ENCODE measurements at regions not wholly inside any gene's neighbourhood (a gene's known extent, or its start where the extent isn't known, plus 50 kb on each side); places are given as distances from the start of the nearest gene placed in this dataset.
"Not testable (repeated sequence)": the region's sequence is repeated elsewhere in the genome, so short reads cannot be mapped to it uniquely, and the experiment has no call there.

DNA sequence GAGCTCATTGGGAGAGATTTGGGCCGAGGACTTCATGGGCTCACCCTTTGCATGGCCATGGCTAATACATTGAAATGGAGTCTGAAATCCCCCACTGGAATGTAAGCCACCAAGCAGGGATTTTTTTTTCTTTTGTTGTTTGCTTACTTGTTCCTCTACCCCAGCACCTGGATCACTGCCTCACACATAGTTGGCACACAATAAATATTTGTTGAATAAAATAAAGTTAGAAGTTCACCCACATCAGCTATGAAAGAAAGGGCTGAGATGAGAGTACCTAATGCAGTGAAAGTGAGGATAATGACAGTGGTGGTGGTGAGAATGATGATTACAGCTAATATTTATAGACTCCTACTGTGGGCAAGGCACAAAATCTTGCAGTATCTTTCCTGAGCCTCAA is 98.1 kb upstream of the ANXA1 start:
- no peak for DNase-seq (ENCODE audit: low spot score)

DNA sequence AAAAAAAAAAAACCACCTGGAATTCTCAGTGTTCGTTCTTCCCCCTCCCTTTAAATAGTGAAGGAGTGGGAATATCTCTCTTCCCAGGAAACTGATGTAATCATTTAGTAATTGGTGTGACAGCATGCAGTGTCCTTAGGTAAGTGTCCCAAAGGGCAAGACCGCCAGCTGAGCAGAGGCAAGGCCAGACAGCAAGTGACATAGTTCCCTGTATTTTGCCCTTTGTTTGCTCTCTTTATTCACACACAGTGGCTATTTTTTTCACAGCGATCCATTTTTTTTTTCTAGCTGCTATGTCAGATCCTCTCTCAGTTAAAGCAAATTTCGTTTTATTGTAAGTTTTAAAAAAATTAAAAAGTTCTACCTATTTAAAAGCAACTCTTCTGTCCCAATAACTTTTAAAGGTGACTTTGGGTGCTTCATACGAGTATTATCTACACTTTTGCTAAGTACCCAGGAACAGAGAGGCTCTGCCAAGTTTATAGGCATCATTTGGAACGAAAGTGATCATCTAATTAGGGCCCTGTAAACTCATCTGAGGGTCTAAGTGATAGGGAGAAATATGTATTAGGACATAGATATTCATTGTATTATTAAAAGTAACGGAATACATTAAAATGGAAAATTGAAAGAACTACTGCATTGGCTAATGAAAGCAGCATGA is 98.2 kb upstream of the ALDH1A1 start:
- no peak for DNase-seq (ENCODE audit: low spot score)

DNA sequence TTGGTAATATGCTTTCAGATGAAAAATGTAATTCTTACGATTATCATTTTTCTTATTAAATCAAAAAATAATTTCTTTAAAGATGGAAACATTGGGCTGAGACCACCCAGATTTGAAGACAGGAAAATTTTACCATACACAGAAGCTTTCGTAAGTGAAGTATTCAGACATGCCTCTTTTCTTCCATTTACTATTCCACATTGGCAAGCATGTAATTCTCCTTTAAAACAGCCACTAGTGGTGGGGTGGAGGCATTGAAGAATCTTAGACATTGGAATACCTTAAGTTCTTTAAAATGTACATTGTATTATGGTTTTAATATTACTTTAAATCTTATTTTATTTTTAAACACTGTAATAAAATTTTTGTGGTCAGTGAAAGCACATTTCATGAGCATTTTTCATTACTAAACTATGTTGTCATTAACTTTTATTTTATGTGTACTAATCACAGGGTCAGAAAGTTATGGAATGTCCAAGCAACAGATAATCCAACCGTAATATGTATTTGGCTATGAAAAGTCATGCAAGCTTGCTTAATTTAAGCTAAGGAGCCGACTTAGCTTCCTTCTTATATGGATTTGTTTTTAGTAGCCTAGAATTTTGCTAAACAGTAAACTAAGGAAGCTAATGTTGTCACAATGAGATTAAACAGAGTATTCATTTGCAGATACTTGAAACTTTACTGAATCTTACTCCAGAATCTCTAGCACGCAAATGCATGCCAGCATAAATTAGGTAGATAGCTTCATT is 97.4 kb upstream of the ALDH1A1 start:
- DNase-seq (ENCODE audit: low spot score), result no peak

DNA sequence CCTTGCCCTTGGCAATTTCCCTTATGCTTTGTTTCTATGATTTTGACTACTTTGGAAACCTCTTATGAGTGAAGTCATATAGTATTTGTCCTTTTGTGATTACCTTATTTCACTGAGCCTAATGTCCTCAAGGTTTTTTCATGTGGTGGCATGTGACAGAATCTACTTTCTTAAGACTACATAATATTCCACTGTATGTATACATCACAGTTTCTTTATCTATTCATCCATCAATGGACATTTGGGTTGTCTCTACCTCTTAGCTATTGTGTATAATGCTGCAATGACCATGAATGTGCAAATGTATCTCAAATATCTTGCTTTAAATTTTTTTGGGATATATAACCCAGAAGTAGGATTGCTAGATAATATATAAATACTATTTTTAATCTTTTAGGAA is 96.4 kb upstream of the ALDH1A1 start:
- no peak for DNase-seq (ENCODE audit: low spot score)

DNA sequence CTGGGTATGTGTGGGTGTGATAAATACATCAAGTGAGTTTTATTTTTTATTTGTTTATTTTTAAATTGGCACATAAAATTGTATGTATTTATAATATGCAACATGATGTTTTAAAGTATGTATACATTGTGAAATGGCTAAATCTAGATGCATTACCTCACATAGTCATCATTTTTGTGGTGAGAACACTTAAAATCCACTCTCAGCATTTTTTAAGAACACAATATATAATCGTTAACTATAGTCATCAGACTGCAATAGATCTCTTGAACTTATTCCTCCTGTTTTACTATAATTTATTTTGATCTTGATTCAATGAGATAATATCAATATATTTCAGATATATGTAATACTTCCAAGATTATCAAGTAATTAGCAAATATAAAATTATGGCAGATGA is 93.9 kb upstream of the ALDH1A1 start:
- no peak for DNase-seq (ENCODE audit: low spot score)

DNA sequence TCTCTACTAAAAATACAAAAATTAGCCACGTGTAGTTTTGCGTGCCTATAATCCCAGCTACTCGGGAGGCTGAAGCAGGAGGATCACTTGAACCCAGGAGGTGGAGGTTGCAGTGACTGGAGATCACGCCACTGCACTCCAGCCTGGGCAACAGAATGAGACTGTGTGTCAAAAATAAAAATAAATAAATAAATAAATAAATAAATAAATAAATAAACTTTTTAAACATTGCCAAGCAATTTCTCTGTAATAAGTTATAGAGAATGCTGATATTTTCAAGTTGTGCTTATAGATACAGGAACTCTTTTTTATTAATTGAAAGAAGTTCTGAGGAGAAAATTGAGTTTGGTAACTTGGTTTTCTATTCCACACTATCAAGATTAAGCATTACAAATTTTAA is 91.9 kb upstream of the ALDH1A1 start:
- DNase-seq (ENCODE audit: low spot score), result not testable (repeated sequence)

DNA sequence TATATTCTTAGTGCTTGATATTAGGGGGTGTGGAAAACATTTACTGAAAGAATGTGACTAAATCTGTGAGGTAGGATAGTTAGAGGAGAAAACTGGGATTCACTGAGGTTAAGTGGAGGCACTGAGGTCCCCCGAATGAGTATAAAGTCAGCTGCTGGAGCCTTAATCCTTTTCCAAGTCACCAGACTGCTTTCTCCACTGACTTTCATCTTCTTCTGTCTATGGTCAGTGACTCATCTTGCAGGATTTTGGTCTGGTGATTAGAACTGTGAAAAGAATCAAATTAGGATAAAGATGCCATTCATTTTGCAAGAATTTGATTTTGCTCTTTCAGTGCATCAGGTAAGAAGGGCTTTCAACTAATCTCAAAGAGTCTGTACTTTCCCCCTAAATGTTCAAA is 89.3 kb upstream of the ALDH1A1 start:
- DNase-seq (ENCODE audit: low spot score), result peak; percentile 5

DNA sequence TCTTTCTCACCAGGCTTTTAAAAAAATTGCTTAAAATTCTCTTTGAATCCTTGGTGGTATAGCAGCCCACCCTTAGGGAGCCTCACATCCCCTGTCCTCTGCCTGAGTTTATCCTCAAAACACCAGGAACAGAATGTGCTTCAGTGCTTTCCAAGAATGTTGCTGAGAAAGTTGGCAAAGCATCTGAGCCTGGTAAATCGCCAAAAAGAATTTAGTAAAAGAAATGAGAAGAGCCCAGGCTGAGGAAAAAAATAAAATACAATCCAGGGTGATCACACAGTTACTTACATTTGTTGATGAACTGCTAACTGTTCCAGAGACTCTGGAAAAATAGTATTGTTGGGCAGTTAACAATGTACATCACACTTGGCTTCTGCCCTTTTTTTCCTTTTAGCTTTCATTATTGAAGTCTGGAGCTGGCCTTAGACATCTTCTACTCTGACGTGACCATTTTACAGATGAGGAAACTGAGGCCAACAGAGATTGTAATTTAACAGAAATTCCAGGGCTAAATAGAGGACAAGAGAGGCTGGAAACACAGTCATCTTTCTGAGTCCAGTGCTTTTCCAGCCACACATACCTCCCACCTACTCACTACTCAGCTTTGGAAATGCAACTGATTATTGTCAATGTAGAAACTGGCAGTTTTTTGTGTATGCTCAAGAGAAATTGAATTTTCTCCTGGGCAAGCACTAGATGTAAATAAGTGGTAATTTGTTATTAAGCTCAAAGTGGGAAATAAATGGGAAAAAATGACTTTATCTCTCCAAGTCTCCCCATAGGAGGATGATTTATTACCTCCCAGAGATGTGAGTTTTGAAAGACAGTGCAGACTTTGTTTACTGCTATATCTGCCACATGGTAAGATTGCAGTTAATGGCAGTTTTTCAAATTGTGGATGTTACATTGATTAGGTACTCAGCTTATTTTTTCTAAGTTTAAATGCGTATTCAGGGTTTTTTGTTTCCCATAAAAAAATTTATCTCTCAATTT is 86.7 kb upstream of the ALDH1A1 start:
- DNase-seq (ENCODE audit: low spot score), result no peak

DNA sequence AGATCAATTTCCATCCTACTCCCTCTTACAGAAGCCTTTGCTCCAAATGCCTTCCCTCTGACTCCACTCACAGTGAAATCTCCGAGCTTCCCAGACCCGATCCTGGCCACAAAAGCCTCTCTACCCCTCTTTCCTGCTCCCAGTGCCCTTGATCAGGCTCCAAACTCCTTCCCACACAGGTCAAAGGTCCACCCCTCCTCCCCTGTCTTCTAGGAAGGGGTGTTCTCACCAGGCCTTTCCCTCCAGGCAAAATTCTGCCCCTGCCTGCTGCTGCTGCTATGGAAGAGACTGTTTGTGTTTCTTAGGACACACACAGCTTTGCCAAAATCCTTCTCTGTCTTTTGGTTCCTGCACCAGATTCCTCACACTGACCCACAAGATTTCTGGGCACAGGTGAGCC is 85.8 kb upstream of the ALDH1A1 start:
- DNase-seq (ENCODE audit: low spot score), result peak; percentile 4

DNA sequence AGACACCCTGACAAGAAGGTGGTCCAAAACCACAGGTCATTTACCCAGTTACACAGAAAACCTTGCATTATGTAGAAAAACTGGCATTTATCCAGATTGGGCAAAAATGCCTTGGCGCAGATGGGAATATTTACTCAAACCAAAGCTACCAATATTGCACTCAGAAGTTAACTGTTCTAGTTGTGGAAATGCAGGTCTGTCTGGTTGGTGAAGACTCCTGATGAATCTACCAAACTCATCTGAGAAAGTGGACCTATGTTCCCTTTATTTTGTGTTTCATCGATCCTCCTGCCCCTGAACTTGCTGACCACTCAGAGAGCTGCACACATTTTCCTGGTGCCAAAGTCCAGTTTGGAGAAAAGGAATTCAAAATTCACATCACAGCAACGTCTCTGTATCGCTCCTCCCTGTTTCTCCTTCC is 85.2 kb upstream of the ALDH1A1 start:
- no peak for DNase-seq (ENCODE audit: low spot score)

DNA sequence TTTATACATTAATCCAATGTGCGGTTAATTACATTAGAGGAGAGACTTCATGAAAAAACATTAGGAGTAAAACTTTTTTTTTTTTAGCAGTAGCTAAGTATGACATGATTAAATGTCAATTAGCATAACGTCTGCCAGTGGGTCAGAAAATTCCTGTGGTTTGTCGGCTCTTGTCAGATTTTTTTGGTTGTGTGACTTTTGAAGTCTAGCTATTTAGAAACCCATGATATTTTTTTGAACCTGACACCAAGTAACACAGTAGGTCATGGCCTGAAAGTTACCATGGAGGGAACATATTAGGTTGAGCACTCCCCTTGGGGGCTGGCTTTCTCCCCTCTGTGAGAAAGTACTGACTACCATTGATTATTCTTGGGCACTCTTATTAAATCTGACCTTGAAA is 84.8 kb upstream of the ALDH1A1 start:
- DNase-seq (ENCODE audit: low spot score), result no peak

DNA sequence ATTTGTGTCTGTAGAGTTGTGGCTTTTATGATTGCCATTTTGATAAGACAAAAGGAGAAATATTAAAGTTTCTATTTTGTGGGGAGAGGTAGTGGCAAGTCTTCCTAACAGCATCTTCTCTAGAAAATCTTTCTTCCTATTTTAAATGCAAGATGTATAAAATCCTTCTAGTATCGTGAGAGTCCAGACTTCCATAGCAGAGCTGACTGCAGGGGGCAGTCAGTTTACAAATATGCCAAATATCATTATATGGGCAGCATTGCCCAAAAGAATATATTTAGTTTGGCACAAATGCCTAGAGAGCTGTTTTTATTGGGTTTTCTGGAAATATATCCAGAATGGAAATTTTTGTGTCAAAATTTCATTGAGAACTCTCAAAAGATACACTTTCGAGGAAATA is 82.1 kb upstream of the ALDH1A1 start:
- no peak for DNase-seq (ENCODE audit: low spot score)

DNA sequence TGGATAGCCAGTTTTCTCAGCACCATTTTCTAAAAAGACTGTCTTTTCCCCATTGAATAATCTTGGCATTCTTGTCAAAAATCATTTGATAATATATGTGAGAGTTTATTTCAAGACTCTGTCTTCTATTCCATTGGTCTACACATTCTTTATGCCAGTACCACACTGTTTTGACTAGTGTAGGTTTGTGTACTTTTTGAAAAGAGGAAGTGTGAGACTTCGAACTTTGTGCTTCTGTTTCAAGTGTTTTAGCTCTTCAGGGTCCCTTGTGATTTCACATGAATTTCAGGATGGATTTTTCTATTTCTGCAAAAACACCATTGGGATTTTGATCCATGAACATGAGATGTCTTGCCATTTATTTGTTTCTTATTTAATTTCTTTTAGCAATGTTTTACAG is 78.5 kb upstream of the ALDH1A1 start:
- DNase-seq (ENCODE audit: low spot score), result no peak

DNA sequence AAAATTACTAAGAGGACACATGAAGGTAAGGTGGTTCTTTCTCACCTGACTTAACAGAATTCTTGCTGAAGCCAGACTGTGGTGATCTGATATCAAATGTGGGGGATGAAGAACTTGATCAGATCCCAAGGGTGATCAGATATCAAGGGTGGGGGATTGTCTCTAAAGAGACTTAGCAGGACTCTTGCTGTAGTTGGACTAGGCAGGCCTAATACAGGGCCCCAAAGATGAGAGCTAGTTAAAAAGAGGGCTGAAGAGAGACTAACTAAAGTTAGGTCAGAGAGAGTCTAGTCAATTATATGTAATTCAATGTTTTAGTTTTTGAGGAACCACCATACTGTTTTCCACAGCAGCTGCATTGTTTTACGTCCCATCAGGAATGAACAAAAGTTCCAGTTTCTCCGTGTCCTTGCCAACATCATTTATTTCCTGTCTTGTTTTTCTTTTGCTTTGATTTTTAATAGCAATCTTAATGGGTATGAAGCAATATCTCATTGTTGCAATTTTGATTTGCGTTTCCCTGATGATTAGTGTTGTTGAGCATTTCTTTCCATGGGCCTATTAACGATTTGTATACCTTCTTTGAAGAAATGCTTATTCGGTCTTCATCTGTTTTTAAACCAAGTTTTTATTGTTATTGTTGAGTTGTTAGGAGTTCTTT is 77.6 kb upstream of the ALDH1A1 start:
- DNase-seq (ENCODE audit: low spot score), result no peak

DNA sequence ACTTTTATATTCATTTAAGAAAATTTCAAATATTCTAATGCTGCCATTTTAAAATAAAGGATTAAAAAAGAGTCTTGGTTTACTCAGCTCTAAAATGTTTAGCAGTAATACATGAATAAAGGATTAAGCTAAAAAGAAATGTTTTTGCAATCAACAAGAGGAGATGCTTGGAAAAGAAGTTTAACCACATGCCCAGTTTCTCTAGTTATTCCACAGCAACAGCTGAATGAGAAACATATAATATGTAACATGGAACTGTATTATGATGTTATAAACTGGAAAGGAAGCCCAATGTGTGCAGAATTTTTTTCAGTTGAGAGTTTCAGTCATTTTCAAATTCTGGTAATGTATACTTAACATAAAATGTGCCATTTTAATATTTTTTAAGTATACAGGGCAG is 76.5 kb upstream of the ALDH1A1 start:
- DNase-seq (ENCODE audit: low spot score), result no peak

DNA sequence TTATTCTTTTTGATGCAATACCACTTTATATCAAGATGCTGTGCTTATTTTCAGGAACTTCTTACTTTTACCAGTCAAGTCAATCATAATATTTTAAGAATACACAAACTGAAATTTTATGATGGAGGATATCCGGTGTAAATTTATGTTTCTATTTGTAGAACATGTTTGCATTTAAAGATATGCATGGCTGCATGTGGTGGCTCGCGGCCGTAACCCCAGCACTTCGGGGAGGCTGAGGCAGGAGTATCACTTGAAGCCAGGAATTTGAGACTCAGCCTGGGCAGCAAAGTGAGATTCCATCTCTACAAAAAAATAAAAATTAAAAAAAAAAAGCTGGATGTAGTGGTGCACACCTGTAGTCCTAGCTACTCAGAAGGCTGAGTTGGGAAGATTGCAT is 73.5 kb upstream of the ALDH1A1 start:
- no peak for DNase-seq (ENCODE audit: low spot score)

DNA sequence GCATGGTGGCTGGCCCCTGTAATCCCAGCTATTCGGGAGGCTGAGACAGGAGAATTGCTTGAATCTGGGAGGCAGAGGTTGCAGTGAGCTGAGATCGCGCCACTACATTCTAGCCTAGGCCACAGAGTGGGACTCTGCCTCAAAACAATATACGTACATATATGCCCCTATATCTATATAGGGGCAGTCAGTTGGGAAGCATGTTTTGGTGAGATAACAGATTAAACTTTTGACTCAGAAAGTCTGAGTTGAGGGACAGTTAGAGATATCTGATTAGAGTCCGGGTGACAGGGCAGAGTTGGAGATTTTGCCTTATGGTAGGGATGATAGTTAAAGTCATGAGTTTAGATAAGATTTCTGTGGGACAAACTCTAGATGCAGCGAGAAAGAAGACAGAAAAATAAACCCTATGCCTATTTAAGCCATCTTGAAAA is 71.8 kb upstream of the ALDH1A1 start:
- no peak for DNase-seq (ENCODE audit: low spot score)

DNA sequence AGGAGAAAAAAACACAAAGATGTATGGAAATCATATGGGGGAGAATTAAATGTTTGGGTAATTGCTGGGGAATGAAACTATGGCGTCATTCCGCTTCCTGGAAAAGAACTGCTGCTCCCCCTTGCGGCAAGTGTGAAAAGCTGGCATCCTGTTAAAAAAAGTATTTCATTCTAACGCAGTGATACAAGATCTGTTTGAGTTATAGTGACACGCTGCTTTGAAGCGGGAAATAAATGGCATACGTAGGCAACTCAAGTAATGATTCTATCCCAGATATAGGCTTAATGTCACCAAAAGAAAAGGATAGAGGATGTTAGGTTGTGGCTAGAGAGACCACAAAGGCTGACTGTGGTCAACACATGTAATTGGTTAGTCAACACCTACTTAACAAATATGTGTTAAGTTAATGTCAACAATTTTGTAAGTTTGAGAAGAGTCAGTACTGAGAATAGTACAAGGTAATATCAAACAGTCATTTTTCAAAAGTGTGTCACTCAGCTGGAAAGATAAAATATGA is 70.2 kb upstream of the ALDH1A1 start:
- peak; percentile 3 for DNase-seq (ENCODE audit: low spot score)

DNA sequence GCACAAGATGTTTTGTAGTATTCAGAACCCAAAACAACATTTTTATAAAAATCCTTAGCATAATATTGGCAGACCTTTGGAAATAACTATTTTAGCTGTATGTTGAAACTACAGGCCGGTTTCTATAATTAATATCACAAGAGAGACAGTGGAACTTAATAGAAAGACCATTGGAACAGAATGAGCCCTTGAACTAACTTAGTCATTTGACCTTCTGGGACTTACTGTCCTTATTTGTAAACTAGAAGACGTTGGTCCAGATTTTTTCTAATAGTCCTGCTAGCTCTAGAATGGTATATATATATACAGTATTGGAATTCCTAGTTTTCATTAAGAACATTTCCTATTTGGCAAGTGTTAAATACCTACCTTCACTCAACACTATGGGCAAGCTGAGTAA is 69.5 kb upstream of the ALDH1A1 start:
- no peak for DNase-seq (ENCODE audit: low spot score)

DNA sequence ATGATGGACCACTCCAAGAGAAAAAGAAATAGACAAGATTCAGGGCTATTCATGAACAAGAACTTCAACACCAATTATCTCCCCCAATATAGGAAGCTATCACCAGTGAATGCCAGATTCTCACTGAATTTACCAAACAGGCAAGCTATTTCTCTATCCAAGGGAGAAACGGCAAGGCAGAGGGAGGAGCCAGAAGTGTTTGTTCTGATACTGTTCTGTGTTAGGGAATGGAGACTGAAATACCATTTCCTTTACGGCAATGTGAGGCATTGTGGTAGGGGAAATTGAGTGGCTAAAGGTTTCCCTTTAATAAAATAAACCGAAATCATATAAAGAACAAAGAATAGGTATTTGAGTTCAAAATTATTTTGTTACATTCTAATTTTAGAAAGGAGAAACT is 68.0 kb upstream of the ALDH1A1 start:
- no peak for DNase-seq (ENCODE audit: low spot score)

DNA sequence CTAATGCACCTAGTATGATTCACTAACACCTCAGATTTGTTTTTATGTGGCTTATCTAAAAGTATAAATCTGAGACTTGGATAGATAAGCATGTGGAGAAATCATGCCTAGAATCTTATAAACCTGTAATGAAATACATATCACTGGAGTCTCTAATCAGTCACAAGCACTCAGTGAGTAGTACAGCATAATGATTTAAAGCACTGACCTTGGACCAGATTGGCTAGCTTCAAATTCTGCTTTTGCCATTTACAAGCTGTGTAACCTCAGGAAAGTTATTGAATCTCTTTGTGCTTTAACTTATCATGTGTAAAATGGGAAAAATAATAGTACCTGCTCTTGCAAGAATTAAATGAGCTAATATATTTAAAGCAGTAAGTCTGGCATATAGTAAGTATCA is 61.2 kb upstream of the ALDH1A1 start:
- DNase-seq (ENCODE audit: low spot score), result no peak

DNA sequence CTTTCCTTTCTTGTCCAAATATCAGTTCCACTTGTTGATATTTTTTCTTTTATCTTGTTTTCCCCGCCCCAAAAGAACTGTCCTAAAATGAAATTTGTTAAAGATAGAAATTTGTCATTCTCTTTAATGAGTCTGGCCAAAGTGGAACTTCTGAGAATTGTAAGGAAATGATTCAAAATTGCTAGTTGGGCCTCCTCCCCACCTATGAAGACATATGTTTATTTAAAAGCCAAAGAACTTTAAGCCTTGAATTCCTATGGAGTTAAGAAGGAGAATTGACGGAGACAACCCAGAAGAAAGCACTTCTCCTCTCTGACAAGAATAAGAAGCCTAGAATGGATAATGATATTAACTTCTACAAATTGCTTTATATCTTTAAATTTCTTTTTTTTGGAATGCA is 59.1 kb upstream of the ALDH1A1 start:
- DNase-seq (ENCODE audit: low spot score), result no peak
